Smooth muscle cell of the brain vasculature (primary cell): ENCODE measurements at regions not wholly inside any gene's neighbourhood (a gene's known extent, or its start where the extent isn't known, plus 50 kb on each side); places are given as distances from the start of the nearest gene placed in this dataset.

Source experiments
- DNase-seq: peaks from one replicate; pipeline ENCODE4 v3.0.0-alpha.2; 2012; ENCODE audit warnings: low read depth, low spot score

DNA sequence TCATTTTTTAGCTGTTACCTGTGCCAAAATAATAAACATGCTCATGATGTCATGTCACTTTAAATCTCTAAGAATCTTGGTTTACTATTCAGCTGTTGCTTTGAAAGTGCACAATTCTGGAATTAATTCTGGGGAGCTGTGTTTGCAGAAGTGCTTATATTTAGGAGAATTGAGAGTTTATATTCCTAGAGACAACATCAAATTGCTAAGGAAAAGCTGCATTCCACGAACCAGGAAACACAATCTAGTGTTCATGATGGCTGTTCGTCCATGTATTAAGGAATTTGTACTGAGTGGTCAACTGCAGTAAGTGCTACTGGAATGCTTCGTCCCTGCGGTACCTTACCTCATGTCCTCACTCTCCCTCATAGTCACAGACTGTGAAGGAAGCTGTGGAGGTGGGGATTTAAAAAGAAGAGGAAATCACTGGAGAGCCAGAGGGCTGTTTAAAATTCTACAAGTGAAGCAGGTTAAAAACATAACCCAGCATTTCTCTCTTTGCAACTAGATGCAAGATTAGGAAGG is 161.0 kb downstream of the TRMT11 start:
- DNase-seq = no peak

DNA sequence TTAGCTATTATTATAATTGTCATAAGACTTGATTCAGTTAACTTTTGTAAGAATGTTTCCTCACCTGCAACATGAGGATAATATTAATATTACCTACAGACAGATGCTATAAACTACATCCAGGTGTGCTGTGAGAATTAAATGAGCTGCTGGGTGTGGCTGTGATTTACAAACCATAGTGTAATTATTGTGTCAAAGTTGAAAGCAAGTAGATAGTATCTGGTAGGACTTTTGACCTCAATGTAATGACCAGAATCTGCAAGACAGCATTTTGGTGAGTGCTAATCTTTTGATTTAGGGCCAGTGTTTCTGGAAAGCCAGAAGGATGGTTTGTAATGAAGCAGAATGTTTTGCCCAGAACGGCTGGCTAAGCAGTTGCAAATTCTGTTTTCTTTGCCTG is 162.5 kb downstream of the TRMT11 start:
- DNase-seq = no peak

DNA sequence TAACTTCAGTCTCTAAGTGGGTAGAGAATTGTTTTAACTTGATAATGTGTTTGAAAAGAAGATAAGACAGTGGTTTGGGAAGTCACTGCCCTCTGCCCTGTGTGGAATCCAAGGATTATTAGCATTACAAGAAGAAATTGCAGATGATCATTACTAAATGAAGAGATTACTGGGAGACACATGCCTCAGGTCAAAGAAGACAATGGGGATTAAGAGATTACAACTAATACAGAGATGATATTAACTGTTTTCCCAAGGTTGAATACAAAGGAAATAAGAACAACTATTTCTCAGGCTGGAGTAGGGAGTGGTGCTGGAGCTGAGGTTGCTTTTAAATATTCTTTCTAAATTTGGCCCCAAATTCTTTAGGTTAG is 166.0 kb downstream of the TRMT11 start:
- DNase-seq = no peak

DNA sequence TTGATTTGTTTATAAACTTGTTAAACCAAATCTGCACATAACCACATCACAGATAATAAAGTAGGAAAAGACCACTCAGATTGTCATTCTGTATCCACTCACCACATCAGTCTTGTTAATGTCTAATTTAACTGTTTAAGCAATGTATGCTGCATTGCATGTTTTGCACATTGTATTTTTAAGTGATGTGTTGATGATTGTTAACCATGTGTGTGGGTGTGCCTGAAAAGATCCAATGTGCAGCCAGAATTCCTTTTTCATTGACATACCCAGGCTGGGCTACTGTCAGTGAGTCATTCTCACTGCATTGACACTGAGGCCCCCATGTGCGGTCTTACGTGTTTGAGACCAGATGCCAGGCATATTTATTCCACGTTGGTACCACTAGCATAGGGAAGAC is 167.3 kb downstream of the TRMT11 start:
- no peak for DNase-seq

DNA sequence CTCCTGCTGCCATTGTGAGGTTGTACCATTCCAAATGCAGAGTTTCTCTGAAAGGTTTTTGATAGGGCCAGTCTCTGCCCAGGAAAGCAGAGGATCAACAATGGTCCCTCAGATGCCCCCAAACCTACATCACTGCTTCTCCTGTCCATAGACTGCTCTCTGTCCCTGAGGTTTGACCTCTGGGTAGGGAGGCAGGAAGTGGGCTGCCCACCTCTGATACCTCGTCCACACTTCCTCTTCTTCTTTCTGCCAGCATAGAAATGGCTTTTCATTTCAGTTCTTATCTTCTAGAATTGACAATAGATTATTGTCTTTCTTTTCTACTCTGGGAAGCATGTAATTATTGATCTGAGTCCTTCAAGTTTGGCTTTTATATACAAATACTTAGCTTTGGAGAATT is 170.6 kb downstream of the TRMT11 start:
- DNase-seq = no peak

DNA sequence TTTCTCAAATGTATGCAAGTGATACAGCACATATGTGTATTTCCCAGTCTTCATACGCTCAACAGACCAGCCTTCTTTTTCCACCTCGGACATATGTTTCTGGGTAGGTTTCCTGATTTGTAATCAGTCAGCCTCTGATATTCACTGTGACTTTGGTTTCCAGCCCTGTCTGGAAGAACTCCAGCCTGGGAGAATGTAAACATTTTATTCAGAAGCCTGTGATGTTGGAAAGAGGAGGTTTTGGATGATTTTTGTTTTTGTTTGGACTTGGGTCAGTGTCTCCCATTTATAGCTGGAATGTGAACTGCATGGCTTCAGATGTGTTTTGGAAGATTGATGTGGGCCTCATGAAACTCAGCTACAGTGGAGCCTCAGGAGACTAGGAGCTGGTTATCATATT is 172.2 kb upstream of the CENPW start:
- DNase-seq = no peak

DNA sequence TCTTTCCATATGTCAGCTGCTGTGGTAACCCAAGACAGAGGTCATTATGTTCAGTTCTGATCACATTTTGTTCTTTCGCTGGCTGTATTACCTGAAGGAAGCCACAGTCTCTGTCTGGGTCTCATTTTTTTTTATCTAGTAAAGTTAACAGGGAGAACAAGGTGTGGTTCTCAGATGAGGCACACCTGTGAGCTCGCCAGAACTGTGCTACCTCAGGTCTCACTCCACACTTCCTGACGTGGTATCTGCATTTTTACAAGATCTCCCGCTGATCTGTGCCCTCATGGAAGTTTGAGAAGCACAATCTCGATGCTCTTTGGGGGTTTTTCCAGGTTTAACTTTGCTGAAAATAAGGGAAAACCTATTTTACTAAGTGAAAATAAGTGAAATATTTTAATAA is 169.5 kb upstream of the CENPW start:
- no peak for DNase-seq

DNA sequence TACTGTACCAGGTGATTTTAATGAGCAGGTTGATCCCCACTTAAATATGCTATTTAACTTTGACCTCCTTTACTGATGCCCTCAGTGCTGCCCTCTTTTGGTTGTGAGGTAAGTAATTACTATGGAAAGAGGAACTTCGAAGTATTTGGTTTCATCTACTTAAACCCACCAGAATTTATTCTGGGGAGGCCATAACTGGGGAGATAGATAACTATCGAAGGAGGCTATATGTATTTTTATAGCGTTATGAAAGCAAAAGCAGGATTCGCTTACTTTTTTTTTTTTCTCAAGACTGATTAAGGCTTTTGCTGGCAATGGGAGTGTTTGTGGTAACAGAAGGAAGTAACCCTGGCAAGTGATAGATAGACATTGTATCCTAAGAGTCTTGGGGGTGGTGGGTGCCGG is 168.9 kb upstream of the CENPW start:
- no peak for DNase-seq

DNA sequence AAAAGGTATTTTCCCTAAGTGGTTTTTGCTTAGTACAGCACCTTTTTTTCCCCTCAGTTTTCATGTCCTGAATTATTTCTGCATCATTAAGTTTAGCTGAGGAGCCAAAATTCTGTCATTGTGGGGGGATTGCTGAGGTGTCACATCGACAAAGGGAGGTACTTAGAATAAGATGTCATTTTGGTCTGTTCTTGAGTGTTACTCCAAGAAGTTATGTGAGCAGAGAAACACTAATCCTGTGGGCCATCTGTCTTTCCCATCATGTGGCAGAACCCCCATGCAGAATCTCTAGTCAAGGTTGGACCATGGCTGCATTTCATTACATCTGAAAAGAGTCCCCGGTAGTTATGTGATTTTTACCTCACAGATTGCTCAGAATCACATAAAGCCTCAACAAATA is 167.8 kb upstream of the CENPW start:
- DNase-seq = no peak

DNA sequence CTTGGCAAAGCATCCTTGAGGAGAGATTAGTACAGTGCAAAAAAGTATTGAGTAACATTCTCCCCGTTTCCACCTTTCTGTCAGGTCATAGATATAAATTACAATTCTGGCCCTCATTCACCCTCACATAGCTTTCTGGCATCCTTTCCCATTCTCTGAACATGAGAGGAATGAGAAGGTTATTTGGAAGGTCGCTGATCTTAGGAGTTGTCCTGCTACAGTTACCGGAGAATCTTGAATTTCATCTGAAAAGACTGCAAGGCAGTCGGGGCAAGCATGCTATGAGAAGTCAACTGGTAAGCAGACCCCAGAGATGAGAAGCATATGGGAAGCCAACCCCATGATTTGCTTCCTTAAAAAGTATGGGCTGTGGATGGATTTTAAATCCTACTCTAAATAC is 166.7 kb upstream of the CENPW start:
- DNase-seq = no peak

DNA sequence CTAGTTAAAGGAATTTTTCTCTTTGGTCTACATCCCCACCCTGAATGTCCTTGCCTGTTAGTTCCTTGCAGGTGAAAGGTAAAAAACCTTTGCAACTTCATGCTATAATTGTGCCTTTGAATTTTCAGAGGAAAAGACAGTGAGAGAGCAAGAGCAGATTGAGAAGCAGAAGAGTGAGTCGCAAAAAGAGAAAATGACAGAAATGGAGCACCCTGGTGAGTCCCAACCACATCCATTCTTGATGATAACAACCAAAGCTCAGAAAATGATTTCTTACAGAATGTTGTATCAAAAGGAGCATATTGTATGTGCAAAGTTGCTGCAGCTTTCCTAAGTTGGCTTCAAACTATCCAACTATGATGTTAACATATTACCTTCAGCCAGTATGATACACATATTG is 165.2 kb upstream of the CENPW start:
- DNase-seq = no peak

DNA sequence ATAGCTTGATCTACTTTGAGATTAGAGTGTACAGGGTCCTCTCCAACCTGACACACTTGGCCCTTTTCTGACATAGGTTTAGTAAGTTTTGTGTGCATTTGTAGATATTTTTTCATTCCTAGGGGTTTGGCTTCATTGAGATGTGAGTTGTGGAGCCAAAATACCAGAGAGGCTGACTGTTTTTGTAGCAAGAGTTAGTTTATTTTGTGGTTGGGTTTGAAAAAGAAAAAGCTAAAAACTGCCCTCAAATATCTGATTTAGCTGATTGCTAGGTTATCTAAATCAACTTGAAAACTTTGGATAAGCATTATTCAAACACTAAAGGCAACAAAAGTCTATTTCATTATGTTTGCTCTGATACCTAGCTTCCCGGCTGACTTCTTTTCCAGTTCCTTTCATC is 164.7 kb upstream of the CENPW start:
- no peak for DNase-seq

DNA sequence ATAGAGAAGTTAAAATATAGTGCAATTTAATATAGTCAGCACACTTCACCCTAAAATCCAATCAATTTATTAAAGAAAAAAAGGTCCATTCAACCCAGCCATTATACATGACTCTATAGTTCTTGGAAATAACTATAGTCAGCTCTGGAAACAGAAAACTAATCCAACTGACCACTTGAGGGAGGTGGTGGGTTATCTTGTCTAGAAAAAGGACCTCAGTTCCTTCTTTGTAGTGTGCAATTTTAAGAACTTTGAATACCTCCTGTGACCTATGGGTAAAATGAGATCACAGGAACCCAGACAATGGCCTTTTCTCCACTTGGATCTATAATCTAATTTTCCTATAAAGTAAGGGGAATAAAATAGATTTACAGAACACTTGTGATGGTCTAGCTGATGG is 163.6 kb upstream of the CENPW start:
- DNase-seq = no peak

DNA sequence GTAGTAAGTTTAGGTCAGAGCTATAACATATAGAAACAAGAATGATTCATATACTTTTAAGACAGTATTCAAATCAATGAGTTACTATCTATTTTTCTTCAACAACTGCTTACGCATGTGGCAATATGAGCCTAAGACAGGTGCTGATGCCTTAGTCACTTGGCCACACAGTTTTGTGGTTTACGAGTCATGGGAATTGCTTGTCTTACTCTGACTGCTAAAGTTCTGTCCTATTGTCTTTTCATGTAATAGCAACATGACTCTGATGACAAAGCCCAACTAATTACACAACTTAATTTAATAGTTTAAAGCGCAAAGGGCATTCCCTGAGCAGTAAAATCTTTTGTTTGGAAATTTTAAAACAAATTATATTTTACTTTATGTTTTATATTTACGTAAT is 159.3 kb upstream of the CENPW start:
- peak; percentile 23 for DNase-seq

DNA sequence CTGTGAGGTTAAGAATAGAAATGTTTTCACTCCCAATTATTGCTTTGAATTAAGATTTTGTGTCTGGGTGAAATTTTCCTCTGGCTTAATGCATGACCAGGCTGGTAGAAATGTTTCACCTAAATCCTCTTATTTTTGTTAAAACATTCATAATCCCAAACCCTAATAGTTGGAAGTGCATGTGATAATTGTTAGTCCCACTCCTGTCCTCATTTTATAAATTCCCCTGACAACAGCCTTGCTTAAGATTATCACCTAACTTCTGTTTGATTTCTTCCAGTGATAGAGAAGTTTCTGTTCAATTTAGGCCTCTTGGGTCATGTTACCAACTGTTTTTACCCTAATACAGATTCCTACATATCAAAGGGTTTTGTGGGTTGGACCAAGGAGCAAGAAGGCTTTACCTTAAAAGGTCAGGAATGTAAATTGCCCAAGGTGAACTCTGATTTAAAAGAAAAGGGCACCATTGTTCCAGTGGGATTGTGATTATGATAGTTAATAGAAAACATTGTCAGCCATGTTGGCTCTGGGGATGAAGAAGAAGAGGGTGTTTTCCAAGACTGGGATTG is 158.7 kb upstream of the CENPW start:
- no peak for DNase-seq

DNA sequence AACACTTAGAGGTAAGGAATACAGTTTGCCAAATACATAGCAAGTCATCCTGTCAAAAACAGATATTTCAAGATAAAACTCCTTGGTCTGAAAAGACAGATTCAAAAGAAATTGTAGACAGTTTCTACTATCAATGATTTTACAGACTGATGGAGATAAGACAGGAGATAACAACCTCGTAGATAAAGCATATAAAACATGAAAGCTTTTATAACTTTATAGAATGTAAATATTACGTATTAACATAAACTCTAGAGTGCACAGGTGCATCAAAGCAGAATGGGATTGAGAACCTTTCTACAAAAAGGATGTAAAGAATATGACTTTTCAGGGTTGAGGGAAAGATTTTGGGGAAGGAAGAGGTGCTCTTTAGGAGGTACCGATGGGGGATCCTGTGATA is 158.0 kb upstream of the CENPW start:
- DNase-seq = no peak

DNA sequence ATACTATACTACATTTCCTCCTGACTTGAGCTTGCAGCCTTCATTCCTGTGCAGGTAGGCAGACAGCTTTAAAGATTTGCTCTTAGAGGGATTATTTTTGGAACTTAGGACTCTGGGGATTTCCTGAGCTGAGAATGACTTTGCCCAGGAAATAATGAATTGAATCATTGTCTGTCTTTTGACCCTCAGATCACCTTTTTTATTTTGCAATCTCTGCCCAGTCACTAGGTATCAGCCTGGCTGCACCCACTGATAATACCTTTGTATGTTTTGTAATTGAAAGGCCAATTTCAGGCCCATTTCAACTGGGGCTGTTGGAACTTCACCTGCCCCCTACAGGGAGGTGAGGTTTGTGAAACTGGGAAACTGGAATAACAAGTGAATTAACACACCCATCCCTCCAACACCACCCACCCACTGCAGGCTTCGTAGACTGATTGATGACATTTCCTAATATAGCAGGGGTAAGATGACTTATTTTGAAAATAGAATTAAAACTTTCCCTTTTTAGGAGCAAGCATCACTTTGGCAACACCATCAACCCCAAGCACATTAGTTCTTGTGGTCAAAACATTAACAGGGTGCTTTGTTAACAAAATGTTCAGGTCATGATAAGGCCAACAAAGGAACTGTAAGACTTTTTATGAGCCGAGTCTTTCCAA is 157.1 kb upstream of the CENPW start:
- no peak for DNase-seq

DNA sequence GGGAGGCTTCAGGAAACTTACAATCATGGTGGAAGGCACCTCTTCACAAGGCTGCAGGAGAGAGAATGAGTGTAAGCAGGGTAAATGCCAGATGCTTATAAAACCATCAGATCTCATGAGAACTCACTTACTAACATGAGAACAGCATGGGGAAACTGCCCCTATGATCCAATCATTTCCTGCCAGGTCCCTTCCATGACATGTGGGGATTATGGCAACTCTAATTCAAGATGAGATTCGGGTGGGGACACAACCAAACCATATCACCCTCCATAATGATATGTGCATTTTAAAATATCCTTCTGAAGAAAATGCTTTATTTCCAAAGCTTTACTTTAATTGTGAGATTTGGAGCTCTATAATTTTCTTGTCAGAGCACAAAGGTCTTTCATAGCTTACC is 154.1 kb upstream of the CENPW start:
- DNase-seq = no peak

DNA sequence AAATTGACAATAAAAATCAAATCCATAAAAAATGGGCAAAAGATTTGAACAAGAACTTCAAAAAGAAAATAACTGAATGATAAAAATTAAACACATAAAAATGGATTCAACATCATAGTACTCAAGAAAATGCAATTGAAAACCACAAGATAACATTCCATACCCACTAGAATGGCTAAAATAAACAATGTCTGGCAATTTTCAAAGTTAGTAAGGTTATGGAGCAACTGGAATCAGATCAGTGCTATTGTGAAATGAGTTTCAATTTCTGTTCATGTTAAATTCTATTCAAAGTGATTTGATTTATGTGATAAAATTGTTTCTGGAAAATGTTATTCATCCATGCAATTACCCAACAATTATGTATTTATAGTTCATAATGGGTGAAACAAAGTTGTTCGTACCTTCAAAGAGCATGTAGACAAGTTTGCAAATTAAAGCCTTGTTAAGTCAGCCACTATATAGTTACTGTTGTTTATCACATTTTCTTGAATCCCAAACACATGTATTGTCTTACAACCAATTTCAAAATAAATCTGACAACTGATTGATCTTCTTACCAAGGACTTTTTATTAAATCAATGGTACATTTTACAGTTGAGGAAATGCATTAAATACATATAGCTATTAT is 151.5 kb upstream of the CENPW start:
- no peak for DNase-seq

DNA sequence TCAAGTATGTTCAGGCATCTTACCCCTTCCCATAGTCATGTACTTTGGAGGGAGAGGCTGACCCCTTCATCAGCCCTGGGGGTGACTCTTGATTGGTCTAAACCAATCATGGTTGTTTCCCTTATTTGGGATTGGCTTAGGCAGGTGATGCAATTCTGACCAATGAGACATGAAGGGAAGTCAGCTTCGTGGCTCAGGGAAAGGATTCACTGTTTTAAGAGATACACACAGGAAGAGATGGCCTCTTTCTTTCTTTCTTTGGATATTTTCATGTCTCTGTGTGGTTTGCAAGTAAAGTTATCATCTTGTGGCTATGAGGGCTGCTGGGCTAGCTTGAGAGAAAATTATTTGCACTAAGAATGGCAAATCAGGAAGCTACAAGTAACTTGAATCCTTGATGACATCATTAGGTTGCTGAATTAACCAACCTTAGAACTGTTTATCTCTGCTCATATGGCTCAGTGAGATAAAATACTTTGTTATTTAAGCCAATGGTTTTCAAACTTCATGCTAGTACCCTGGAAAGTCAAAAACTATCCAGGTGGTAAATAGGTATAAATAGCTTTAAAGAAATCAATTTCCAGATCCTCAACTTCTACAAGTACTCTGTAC is 144.2 kb upstream of the CENPW start:
- no peak for DNase-seq

DNA sequence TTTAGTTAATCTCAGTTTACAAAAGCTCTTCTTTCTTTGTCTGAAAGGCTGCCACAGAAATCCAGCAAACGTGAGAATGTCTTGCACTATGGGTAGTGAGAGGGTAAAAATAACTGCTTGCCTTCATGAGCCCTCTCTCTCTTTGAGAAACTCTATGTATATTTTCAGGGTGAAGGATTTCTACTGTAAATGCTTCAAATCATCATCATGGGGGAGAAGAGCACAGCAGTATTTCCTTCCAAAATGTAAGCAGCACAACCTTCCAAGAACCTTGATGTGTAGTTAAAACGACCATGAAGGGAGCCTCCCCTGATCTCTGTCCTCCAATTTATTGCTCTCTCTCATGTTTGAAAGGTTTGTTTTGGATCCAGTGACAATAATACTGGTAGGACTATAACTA is 141.3 kb upstream of the CENPW start:
- no peak for DNase-seq

DNA sequence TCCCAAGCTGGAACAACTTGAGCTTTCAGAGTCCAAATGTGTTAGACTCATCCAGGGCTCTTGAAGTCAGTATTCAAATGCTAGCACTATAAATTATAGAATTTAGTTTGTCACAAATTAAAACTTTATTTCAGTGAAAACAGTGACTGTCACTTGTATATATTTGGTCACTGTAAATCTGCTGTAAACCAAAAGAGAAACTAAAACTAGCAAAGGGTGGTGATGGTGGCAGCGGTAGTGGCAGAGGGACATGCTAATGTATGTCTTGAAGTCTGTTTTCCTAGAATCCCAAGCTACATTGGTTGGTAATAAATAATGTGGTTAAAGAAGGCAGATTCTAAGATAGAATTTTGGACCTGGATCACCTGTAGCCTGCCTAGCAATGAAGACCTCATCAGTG is 140.4 kb upstream of the CENPW start:
- no peak for DNase-seq

DNA sequence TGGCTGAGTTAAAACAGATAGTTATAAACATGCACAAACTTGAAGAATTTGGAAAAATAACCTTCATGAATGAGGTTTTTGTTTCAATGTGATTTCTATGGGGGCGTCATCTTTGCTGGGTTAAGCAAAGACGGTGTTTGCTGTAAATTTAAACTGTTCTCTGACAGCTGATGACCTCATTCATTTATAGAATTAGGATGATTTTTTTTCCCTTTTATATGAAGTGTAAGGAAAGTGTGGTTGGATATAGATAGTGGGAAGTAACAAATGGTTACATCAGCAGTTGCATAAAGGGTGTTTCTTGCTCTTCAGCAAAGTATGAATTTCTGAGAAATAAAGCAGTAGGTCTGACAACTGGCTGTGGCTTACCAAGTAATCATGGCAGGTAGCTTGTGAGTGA is 137.2 kb upstream of the CENPW start:
- no peak for DNase-seq
